Skeletal muscle tissue (tissue), 3 donors: ENCODE measurements at regions not wholly inside any gene's neighbourhood (a gene's known extent, or its start where the extent isn't known, plus 50 kb on each side); places are given as distances from the start of the nearest gene placed in this dataset.

Experiments
- H3K27ac ChIP-seq: one replicate; pipeline ENCODE4 v1.7.0; 2013; ENCODE audit warnings: mild to moderate bottlenecking, low read depth, low read length, inconsistent platforms
- H3K27me3 ChIP-seq, 3 donors: one replicate each; pipeline ENCODE4 v1.7.0; 2013; ENCODE audit warnings: low read length in 3 of 3; ENCODE audit not compliant: control insufficient read depth in 3 of 3, insufficient read depth in 3 of 3
- H3K36me3 ChIP-seq, 3 donors: one replicate each; pipeline ENCODE4 v1.7.0; 2013; ENCODE audit warnings: low read length in 3 of 3; ENCODE audit not compliant: control insufficient read depth in 3 of 3, insufficient read depth in 3 of 3
- H3K4me1 ChIP-seq, 3 donors: one replicate each; pipeline ENCODE4 v1.7.0; 2013; ENCODE audit warnings: low read length in 3 of 3, mild to moderate bottlenecking in 3 of 3; ENCODE audit not compliant: control insufficient read depth in 3 of 3, insufficient read depth in 3 of 3
- H3K4me3 ChIP-seq, 3 donors: one replicate each; pipeline ENCODE4 v1.7.0; 2013; ENCODE audit warnings: low read length in 3 of 3
- H3K9ac ChIP-seq, 3 donors: one replicate each; pipeline ENCODE4 v1.7.0; 2013; ENCODE audit warnings: low read length in 3 of 3, mild to moderate bottlenecking in 3 of 3, moderate library complexity in 2 of 3, low read depth in 1 of 3
- H3K9me3 ChIP-seq, 3 donors: one replicate each; pipeline ENCODE4 v1.7.0; 2013; ENCODE audit warnings: low read length in 3 of 3; ENCODE audit not compliant: control insufficient read depth in 3 of 3
- donor health status: Osteomylitis.

GRCh38 chr10:130867446-130868194 lies 443.9 kb downstream of the TCERG1L start:
- Histone ChIP-seq H3K4me3 (no peak overlapping the region), H3K27me3 (peaks cover 0 to 21% (median 8%) of the 10 kb centered on the region in 3 donors), H3K9ac (no peak overlapping the region), H3K27ac (no peak overlapping the region), H3K4me1 (no peaks in the 10 kb centered on the region), H3K36me3 (no peaks in the 10 kb centered on the region), H3K9me3 (no peaks in the 10 kb centered on the region)

- Histone ChIP-seq H3K4me3 (no peak overlapping the region), H3K27me3 (peaks cover 0 to 20% (median 8%) of the 10 kb centered on the region in 3 donors), H3K36me3 (no peaks in the 10 kb centered on the region), H3K9me3 (no peaks in the 10 kb centered on the region), H3K9ac (no peak overlapping the region), H3K4me1 (no peaks in the 10 kb centered on the region), H3K27ac (no peak overlapping the region)
These were observed 442.2 kb downstream of the TCERG1L start for GRCh38 chr10:130869179-130869841.

- no peaks in the 10 kb centered on the region for H3K9me3 ChIP-seq
- no peak overlapping the region for H3K27ac ChIP-seq
- no peak overlapping the region for H3K4me3 ChIP-seq
- no peak overlapping the region for H3K9ac ChIP-seq
- H3K36me3 ChIP-seq = no peaks in the 10 kb centered on the region
- H3K4me1 ChIP-seq = no peaks in the 10 kb centered on the region
- peaks cover 0 to 19% (median 8%) of the 10 kb centered on the region in 3 donors for H3K27me3 ChIP-seq
These were observed 440.1 kb downstream of the TCERG1L start for GRCh38 chr10:130871406-130871805.

GRCh38 chr10:130873636-130874035 lies 437.9 kb downstream of the TCERG1L start:
- H3K4me1 ChIP-seq = no peaks in the 10 kb centered on the region
- no peak overlapping the region for H3K9ac ChIP-seq
- H3K4me3 ChIP-seq = no peak overlapping the region
- no peak overlapping the region for H3K27ac ChIP-seq
- no peaks in the 10 kb centered on the region for H3K9me3 ChIP-seq
- peaks cover 0 to 8% (median 7%) of the 10 kb centered on the region in 3 donors for H3K27me3 ChIP-seq
- no peaks in the 10 kb centered on the region for H3K36me3 ChIP-seq

- Histone ChIP-seq H3K9me3 (no peaks in the 10 kb centered on the region), H3K27ac (no peak overlapping the region), H3K4me1 (no peaks in the 10 kb centered on the region), H3K27me3 (peaks cover 0 to 10% (median 7%) of the 10 kb centered on the region in 3 donors), H3K9ac (no peak overlapping the region), H3K4me3 (no peak overlapping the region), H3K36me3 (no peaks in the 10 kb centered on the region)
These were observed 436.4 kb downstream of the TCERG1L start for GRCh38 chr10:130875116-130875515.

GRCh38 chr10:130875897-130876472 lies 435.5 kb downstream of the TCERG1L start:
- Histone ChIP-seq H3K36me3 (no peaks in the 10 kb centered on the region), H3K9ac (no peak overlapping the region), H3K9me3 (no peaks in the 10 kb centered on the region), H3K27ac (no peak overlapping the region), H3K4me3 (no peak overlapping the region), H3K4me1 (no peaks in the 10 kb centered on the region), H3K27me3 (peaks cover 0 to 8% (median 7%) of the 10 kb centered on the region in 3 donors)

- H3K9ac ChIP-seq = no peak overlapping the region
- H3K27me3 ChIP-seq = peaks cover 0 to 14% (median 5%) of the 10 kb centered on the region in 3 donors
- H3K36me3 ChIP-seq = no peaks in the 10 kb centered on the region
- H3K4me3 ChIP-seq = no peak overlapping the region
- no peaks in the 10 kb centered on the region for H3K9me3 ChIP-seq
- H3K27ac ChIP-seq = no peak overlapping the region
- no peaks in the 10 kb centered on the region for H3K4me1 ChIP-seq
These were observed 434.4 kb downstream of the TCERG1L start for GRCh38 chr10:130877126-130877525.

- no peak overlapping the region for H3K9ac ChIP-seq
- H3K9me3 ChIP-seq = no peaks in the 10 kb centered on the region
- no peak overlapping the region for H3K4me3 ChIP-seq
- H3K4me1 ChIP-seq = no peaks in the 10 kb centered on the region
- peaks cover 0 to 17% (median 5%) of the 10 kb centered on the region in 3 donors for H3K27me3 ChIP-seq
- no peaks in the 10 kb centered on the region for H3K36me3 ChIP-seq
- H3K27ac ChIP-seq = no peak overlapping the region
These were observed 433.4 kb downstream of the TCERG1L start for GRCh38 chr10:130878131-130878530.

GRCh38 chr10:130882906-130883305 lies 428.6 kb downstream of the TCERG1L start:
- H3K9me3 ChIP-seq = no peaks in the 10 kb centered on the region
- no peaks in the 10 kb centered on the region for H3K4me1 ChIP-seq
- H3K27me3 ChIP-seq = peaks cover 12 to 43% (median 13%) of the 10 kb centered on the region in 3 donors
- H3K27ac ChIP-seq = no peak overlapping the region
- H3K4me3 ChIP-seq = no peak overlapping the region
- H3K9ac ChIP-seq = no peak overlapping the region
- no peaks in the 10 kb centered on the region for H3K36me3 ChIP-seq

- no peaks in the 10 kb centered on the region for H3K9me3 ChIP-seq
- peaks cover 11 to 37% (median 14%) of the 10 kb centered on the region in 3 donors for H3K27me3 ChIP-seq
- H3K4me1 ChIP-seq = no peaks in the 10 kb centered on the region
- H3K9ac ChIP-seq = no peak overlapping the region
- H3K4me3 ChIP-seq = no peak overlapping the region
- H3K27ac ChIP-seq = no peak overlapping the region
- no peaks in the 10 kb centered on the region for H3K36me3 ChIP-seq
These were observed 427.1 kb downstream of the TCERG1L start for GRCh38 chr10:130884456-130884855.
